Tibial nerve (tissue), 4 donors: ENCODE measurements at regions not wholly inside any gene's neighbourhood (a gene's known extent, or its start where the extent isn't known, plus 50 kb on each side); places are given as distances from the start of the nearest gene placed in this dataset.

Experiments used
- DNase-seq, 2 donors: peaks; one replicate each; pipeline ENCODE4 v3.0.0-alpha.2; 2019; ENCODE audit warnings: low spot score in 2 of 2
- H3K27ac ChIP-seq, 4 donors: fragments of 200-600 bp; sonication (generic) in 3 of 4; one replicate each; pipeline ENCODE4 v1.5.1; 2017 to 2019; ENCODE audit warnings: mild to moderate bottlenecking in 1 of 4
- H3K27me3 ChIP-seq, 2 donors: fragments of 200-600 bp; sonication (generic) in 1 of 2; one replicate each; pipeline versions ENCODE4 v1.5.1 to v1.6.0; 2017 to 2019
- H3K36me3 ChIP-seq, 3 donors: fragments of 200-600 bp; sonication (generic); one replicate each; pipeline ENCODE4 v1.5.1; 2018 to 2019
- H3K4me1 ChIP-seq, 4 donors: fragments of 200-600 bp; sonication (generic) in 3 of 4; one replicate each; pipeline ENCODE4 v1.5.1; 2017 to 2019
- H3K4me3 ChIP-seq, 4 donors: fragments of 200-600 bp; sonication (generic) in 3 of 4; one replicate each; pipeline ENCODE4 v1.5.1; 2017 to 2019; ENCODE audit warnings: mild to moderate bottlenecking in 1 of 4, moderate library complexity in 1 of 4
- H3K9me3 ChIP-seq, 4 donors: fragments of 200-600 bp; sonication (generic) in 3 of 4; one replicate each; pipeline ENCODE4 v1.5.1; 2017 to 2019
- EP300 ChIP-seq, 2 donors: sonication (generic); formaldehyde crosslinking; IDR thresholded peaks; one replicate each; pipeline ENCODE4 v1.6.1; 2017; ENCODE audit warnings: antibody characterized with exemption in 2 of 2, mild to moderate bottlenecking in 1 of 2
- POLR2A ChIP-seq, 2 donors: fragments of 450-650 bp; IDR thresholded peaks; one replicate each; pipeline ENCODE4 v1.6.1; 2017; ENCODE audit warnings: antibody characterized with exemption in 2 of 2, mild to moderate bottlenecking in 2 of 2, moderate library complexity in 2 of 2
- WGBS, 2 donors: methylation state at CpG; one replicate each; pipeline ENCODE4 v1.1.5; 2018; 5-methylcytosine and 5-hydroxymethylcytosine counted together
- TF ChIP-seq, protein P1 (sequence below), 5 experiments: fragments of 200-600 bp in 3 of 5; fragments of 450-650 bp in 2 of 5; sonication (generic) in 3 of 5; IDR thresholded peaks; one replicate each; pipeline ENCODE4 v1.5.1; 2016 to 2019; ENCODE audit warnings: antibody characterized with exemption in 5 of 5, mild to moderate bottlenecking in 3 of 5, moderate library complexity in 2 of 5

DNA sequence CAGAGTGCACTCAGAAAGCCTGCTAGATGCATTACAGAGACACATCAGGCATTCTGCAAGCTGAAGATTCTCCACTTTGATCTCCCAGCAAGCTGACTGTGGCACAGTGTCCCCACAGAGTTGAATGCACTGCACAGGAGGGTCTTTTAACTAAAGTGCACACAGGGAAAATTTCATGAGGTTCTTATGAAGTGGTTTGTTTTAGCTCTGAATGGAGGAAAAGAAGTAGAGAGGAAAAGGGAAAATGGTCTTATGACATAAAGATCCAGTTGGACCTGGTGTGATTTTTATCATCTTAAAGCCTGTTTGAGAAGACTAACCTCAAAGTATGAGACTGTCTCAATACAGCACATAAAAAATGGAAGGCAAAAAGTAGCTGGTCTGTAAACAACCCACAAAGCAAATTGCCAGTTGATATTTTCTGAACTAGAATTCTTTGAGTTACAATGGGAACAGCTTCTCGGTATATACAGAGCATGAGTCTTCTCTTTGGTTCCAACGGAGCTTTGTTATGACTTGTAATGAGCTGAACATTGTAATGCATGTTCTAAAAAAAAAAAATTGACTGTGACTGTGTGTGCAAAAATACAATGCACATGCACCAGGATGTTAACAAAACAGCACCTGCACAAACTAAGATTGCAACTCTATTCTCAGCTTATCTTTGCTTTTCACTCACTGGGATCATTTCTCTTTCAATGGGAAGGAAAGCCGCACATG lies 383.0 kb upstream of the ID4 start:
- no peaks in the 10 kb centered on the region for H3K9me3 ChIP-seq
- no peaks in the 10 kb centered on the region for H3K27me3 ChIP-seq
- H3K27ac ChIP-seq: no peak overlapping the region
- 43 to 45% methylated on average over 3 of the region's 3 CpGs for WGBS, 2 donors
- peaks cover 0 to 5% (median 0%) of the 10 kb centered on the region in 4 donors for H3K4me1 ChIP-seq
- H3K4me3 ChIP-seq: no peak overlapping the region
- TF ChIP-seq, protein P1, sequence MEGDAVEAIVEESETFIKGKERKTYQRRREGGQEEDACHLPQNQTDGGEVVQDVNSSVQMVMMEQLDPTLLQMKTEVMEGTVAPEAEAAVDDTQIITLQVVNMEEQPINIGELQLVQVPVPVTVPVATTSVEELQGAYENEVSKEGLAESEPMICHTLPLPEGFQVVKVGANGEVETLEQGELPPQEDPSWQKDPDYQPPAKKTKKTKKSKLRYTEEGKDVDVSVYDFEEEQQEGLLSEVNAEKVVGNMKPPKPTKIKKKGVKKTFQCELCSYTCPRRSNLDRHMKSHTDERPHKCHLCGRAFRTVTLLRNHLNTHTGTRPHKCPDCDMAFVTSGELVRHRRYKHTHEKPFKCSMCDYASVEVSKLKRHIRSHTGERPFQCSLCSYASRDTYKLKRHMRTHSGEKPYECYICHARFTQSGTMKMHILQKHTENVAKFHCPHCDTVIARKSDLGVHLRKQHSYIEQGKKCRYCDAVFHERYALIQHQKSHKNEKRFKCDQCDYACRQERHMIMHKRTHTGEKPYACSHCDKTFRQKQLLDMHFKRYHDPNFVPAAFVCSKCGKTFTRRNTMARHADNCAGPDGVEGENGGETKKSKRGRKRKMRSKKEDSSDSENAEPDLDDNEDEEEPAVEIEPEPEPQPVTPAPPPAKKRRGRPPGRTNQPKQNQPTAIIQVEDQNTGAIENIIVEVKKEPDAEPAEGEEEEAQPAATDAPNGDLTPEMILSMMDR (IDR thresholded peaks at IDR 0.05): no peak
- no peak for TF ChIP-seq EP300 (IDR thresholded peaks at IDR 0.05)
- TF ChIP-seq POLR2A (IDR thresholded peaks at IDR 0.05): no peak
- H3K36me3 ChIP-seq: no peaks in the 10 kb centered on the region
- DNase-seq: no peak

DNA sequence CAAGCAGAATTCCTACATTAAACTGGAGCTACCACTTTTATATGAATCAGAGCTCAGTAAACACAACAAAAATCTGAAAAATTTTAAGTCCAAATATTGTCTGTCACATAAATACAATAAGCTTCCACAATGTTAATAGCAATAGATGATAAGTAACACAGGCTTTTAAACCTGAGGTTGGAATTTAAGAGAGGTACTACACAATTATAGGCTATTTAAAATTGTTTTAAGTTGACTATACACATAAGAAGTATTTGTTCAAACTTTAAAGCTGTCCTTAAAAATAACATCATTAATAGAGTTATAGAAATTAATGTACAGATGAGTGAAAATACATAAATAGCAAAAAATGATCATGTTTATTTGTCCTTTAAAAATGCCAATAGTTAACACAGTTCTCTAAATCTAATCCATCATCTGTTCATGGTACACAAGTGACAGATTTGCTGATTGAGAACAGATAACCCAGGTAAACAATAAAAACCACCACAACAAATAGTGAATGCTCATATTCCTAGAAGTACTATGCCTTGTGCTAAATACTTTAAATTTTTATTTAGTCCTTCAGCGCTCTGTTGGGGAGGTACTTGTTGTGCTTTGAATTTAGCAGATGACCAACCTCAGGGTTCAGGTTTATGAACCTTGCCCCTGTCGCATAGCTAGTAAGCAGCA lies 382.3 kb upstream of the ID4 start:
- no peaks in the 10 kb centered on the region for H3K36me3 ChIP-seq
- no peak overlapping the region for H3K27ac ChIP-seq
- no peaks in the 10 kb centered on the region for H3K27me3 ChIP-seq
- no peak overlapping the region for H3K4me3 ChIP-seq
- peaks cover 0 to 10% (median 0%) of the 10 kb centered on the region in 4 donors for H3K4me1 ChIP-seq
- no peak for TF ChIP-seq EP300 (IDR thresholded peaks at IDR 0.05)
- DNase-seq: no peak
- WGBS, 2 donors: 89 to 96% methylated on average over 2 of the region's 2 CpGs
- no peaks in the 10 kb centered on the region for H3K9me3 ChIP-seq

DNA sequence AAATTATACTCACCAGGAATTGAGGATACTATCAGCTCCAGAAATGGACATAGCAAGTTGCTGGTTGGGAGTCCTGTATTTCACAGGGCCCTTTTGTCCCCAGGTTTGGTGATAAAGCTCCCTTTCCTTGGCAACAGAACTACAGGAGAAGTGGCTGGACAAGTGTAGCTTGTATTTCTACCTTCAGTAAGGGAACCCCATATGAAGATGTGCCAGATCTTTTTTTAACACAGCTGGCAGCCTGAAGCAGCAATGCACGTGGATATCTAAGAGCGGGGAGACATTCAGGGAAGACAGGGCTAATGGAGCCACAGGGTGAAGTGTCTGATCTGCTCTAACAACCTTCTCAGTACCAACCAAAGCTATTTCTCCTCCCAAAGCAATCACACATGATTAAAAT lies 373.9 kb upstream of the ID4 start:
- Histone ChIP-seq H3K27me3 (no peaks in the 10 kb centered on the region), H3K9me3 (no peaks in the 10 kb centered on the region), H3K27ac (no peak overlapping the region), H3K4me3 (no peak overlapping the region), H3K36me3 (no peaks in the 10 kb centered on the region), H3K4me1 (peaks cover 0 to 28% (median 0%) of the 10 kb centered on the region in 4 donors)
- TF ChIP-seq EP300 (IDR thresholded peaks at IDR 0.05): no peak
- TF ChIP-seq POLR2A (IDR thresholded peaks at IDR 0.05): no peak
- TF ChIP-seq, protein P1 (IDR thresholded peaks at IDR 0.05): no peak
- 79 to 82% methylated on average over 2 of the region's 2 CpGs for WGBS, 2 donors
- no peak for DNase-seq

DNA sequence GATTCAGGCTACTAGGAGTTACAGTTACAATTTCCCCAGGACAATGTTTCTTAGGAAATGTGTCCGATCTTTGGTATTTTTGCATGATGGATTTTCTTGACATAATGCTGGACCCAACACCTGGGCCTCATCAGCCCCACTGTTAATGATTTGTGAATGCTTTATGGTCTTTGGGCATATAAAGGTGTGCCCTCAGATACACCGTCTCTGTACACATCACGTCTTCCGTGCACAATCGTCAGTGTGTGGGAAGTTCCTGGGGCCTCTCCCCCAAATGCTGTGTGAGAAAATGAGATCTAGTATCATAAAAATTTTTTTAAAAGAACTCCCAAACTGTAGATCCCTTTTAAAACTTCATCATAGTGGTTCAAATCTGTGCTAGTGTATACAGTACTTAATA lies 373.2 kb upstream of the ID4 start:
- peaks cover 0 to 25% (median 0%) of the 10 kb centered on the region in 4 donors for H3K4me1 ChIP-seq
- no peaks in the 10 kb centered on the region for H3K9me3 ChIP-seq
- DNase-seq: no peak
- WGBS, 2 donors: 80 to 87% methylated on average over 5 of the region's 5 CpGs
- TF ChIP-seq, protein P1 (IDR thresholded peaks at IDR 0.05): no peak
- no peak for TF ChIP-seq EP300 (IDR thresholded peaks at IDR 0.05)
- no peak for TF ChIP-seq POLR2A (IDR thresholded peaks at IDR 0.05)
- no peaks in the 10 kb centered on the region for H3K36me3 ChIP-seq
- no peak overlapping the region for H3K27ac ChIP-seq
- no peaks in the 10 kb centered on the region for H3K27me3 ChIP-seq
- H3K4me3 ChIP-seq: no peak overlapping the region

DNA sequence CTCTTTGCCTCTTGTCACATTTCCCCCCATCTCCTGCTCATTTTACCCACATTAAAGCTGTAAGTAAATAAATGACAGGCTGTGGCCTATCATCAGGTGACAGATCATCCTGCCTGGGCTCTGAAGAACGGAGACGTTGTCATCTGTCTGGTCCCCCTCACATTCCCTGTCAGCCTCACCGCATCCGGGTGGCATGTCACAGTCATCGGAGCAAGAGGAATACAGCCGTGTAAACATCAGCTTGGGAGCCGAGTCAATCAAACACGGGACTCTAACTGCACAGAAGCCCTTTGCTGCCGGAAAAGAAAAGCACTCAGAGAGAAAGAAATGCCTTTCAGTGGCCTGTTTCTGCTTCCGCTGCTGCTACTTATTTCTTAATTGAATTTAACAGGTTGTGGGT lies 371.9 kb upstream of the ID4 start:
- no peaks in the 10 kb centered on the region for H3K9me3 ChIP-seq
- H3K27me3 ChIP-seq: no peaks in the 10 kb centered on the region
- TF ChIP-seq POLR2A (IDR thresholded peaks at IDR 0.05) (no peak), EP300 (IDR thresholded peaks at IDR 0.05) (no peak)
- TF ChIP-seq, protein P1 (IDR thresholded peaks at IDR 0.05): no peak
- H3K36me3 ChIP-seq: no peaks in the 10 kb centered on the region
- H3K4me3 ChIP-seq: no peak overlapping the region
- peak overlapping the region in 2 of 4 donors; percentile 21 to 53 for H3K27ac ChIP-seq
- H3K4me1 ChIP-seq: peaks cover 0 to 18% (median 0%) of the 10 kb centered on the region in 4 donors
- 40 to 53% methylated on average over 10 of the region's 10 CpGs for WGBS, 2 donors
- DNase-seq: no peak
